ENCODE measurements at regions not wholly inside any gene's neighbourhood (a gene's known extent, or its start where the extent isn't known, plus 50 kb on each side); places are given as distances from the start of the nearest gene placed in this dataset.

GRCh38 chr6:44666324-44666723, 278.8 kb downstream of the CDC5L start:
- peaks cover 10% of the 10 kb centered on the region for H3K4me1 ChIP-seq (ENCODE audit: control insufficient read depth, insufficient read depth, low read length)
- no peaks in the 10 kb centered on the region for H3K9me3 ChIP-seq (ENCODE audit: control insufficient read depth, insufficient read depth, low read depth, low read length)
- H3K36me3 ChIP-seq (ENCODE audit: control insufficient read depth in 2 of 2, insufficient read depth in 1 of 2, low read length in 2 of 2), result no peaks in the 10 kb centered on the region
- no peak overlapping the region for H3K27ac ChIP-seq (ENCODE audit: extremely low read depth, low read depth, low read length)
- H3K4me3 ChIP-seq (ENCODE audit: low read depth, low read length), result no peak overlapping the region
- TF ChIP-seq YY2 (tag by site-specific recombination; IDR thresholded peaks at IDR 0.05) (no peak), ZNF202 (tag by site-specific recombination; IDR thresholded peaks at IDR 0.05; ENCODE audit: borderline replicate concordance) (no peak), ZNF391 (tag by site-specific recombination; IDR thresholded peaks at IDR 0.05; ENCODE audit: borderline replicate concordance, low read depth) (no peak), ZBTB49 (tag by site-specific recombination; IDR thresholded peaks at IDR 0.05; ENCODE audit: low read depth) (no peak), ZNF155 (tag by site-specific recombination; IDR thresholded peaks at IDR 0.05) (no peak), ZNF677 (tag by site-specific recombination; IDR thresholded peaks at IDR 0.05) (no peak), BCL11A (tag by site-specific recombination; IDR thresholded peaks at IDR 0.05; ENCODE audit: low read depth) (no peak), SCRT1 (tag by site-specific recombination; IDR thresholded peaks at IDR 0.05; ENCODE audit: borderline replicate concordance) (no peak), REST (tag by site-specific recombination; IDR thresholded peaks at IDR 0.05) (no peak), ZNF311 (tag by site-specific recombination; IDR thresholded peaks at IDR 0.05; ENCODE audit: borderline replicate concordance) (no peak), ZNF280D (tag by site-specific recombination; IDR thresholded peaks at IDR 0.05) (no peak), ZNF16 (tag by site-specific recombination; IDR thresholded peaks at IDR 0.05; ENCODE audit: low read depth) (no peak), ZNF510 (tag by site-specific recombination; IDR thresholded peaks at IDR 0.05; ENCODE audit: insufficient replicate concordance) (no peak), ZNF23 (tag by site-specific recombination; IDR thresholded peaks at IDR 0.05; ENCODE audit: borderline replicate concordance) (no peak), PRDM6 (tag by site-specific recombination; IDR thresholded peaks at IDR 0.05) (no peak), ZNF768 (tag by site-specific recombination; IDR thresholded peaks at IDR 0.05) (no peak), HOXA7 (CRISPR knock-in tag; IDR thresholded peaks at IDR 0.05; ENCODE audit: borderline replicate concordance) (no peak), GLIS1 (tag by site-specific recombination; IDR thresholded peaks at IDR 0.05) (no peak)
- TF ChIP-seq, protein P1, sequence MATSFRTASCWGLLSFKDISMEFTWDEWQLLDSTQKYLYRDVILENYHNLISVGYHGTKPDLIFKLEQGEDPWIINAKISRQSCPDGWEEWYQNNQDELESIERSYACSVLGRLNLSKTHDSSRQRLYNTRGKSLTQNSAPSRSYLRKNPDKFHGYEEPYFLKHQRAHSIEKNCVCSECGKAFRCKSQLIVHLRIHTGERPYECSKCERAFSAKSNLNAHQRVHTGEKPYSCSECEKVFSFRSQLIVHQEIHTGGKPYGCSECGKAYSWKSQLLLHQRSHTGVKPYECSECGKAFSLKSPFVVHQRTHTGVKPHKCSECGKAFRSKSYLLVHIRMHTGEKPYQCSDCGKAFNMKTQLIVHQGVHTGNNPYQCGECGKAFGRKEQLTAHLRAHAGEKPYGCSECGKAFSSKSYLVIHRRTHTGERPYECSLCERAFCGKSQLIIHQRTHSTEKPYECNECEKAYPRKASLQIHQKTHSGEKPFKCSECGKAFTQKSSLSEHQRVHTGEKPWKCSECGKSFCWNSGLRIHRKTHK (tag by site-specific recombination; IDR thresholded peaks at IDR 0.05), result no peak
- TF ChIP-seq, protein P2, sequence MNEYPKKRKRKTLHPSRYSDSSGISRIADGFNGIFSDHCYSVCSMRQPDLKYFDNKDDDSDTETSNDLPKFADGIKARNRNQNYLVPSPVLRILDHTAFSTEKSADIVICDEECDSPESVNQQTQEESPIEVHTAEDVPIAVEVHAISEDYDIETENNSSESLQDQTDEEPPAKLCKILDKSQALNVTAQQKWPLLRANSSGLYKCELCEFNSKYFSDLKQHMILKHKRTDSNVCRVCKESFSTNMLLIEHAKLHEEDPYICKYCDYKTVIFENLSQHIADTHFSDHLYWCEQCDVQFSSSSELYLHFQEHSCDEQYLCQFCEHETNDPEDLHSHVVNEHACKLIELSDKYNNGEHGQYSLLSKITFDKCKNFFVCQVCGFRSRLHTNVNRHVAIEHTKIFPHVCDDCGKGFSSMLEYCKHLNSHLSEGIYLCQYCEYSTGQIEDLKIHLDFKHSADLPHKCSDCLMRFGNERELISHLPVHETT (tag by site-specific recombination; IDR thresholded peaks at IDR 0.05), result no peak
- CTCF ChIA-PET, result interaction anchor here (0.6 to 1.9 kb wide), 3 partner anchors 9 to 191 kb away, joined by 3 to 4 read pairs (median 4); no protein-coding TSS in a partner anchor
- POLR2A ChIA-PET, result no interaction called here
